MCF 10A (cell line): ENCODE measurements at regions not wholly inside any gene's neighbourhood (a gene's known extent, or its start where the extent isn't known, plus 50 kb on each side); places are given as distances from the start of the nearest gene placed in this dataset.

Experiments used
- BruUV-seq: library from RNA; stranded (reverse); fragments of 400-500 nt; replicated peaks from 2 replicates; lab custom pipeline; 2021; lab: Mats Ljungman, UMichigan
- CTCF ChIA-PET: fragments of 300-600 bp; sonication (Branson Sonifier 250); formaldehyde crosslinking; extraction: SDS; loops from one replicate; lab custom pipeline; 2021; ENCODE audit warnings: antibody characterized with exemption, inconsistent platforms; lab: Yijun Ruan, JAX
- POLR2A ChIA-PET: fragments of 300-600, 350-650 bp; sonication (Branson Sonifier 250); formaldehyde crosslinking; extraction: SDS; loops from one replicate; lab custom pipeline; 2020; ENCODE audit warnings: antibody characterized with exemption, inconsistent platforms; lab: Yijun Ruan, JAX
- DNase-seq: peaks from one replicate; pipeline ENCODE4 v3.0.0-alpha.2; 2018; ENCODE audit not compliant: unreplicated experiment
- H3K27ac Mint-ChIP-seq: one replicate; pipeline ENCODE4 v1.8.0; 2022; ENCODE audit warnings: mild to moderate bottlenecking, low read depth, mixed read lengths; ENCODE audit not compliant: unreplicated experiment
- H3K27me3 Mint-ChIP-seq: one replicate; pipeline ENCODE4 v1.8.0; 2022; ENCODE audit warnings: mixed read lengths; ENCODE audit not compliant: insufficient read depth, unreplicated experiment
- H3K36me3 Mint-ChIP-seq: one replicate; pipeline ENCODE4 v1.8.0; 2022; ENCODE audit warnings: mild to moderate bottlenecking, moderate library complexity, mixed read lengths; ENCODE audit not compliant: insufficient read depth, unreplicated experiment
- H3K4me1 Mint-ChIP-seq: one replicate; pipeline ENCODE4 v1.8.0; 2022; ENCODE audit warnings: mixed read lengths; ENCODE audit not compliant: insufficient read depth, unreplicated experiment
- H3K4me3 Mint-ChIP-seq: one replicate; pipeline ENCODE4 v1.8.0; 2022; ENCODE audit warnings: mild to moderate bottlenecking, moderate library complexity, mixed read lengths; ENCODE audit not compliant: unreplicated experiment
- H3K9me3 Mint-ChIP-seq: one replicate; pipeline ENCODE4 v1.8.0; 2022; ENCODE audit warnings: mixed read lengths; ENCODE audit not compliant: unreplicated experiment
- CTCF ChIP-seq: fragments of 200-600 bp; IDR thresholded peaks from one replicate; pipeline ENCODE4 v1.8.0; 2022; ENCODE audit warnings: antibody characterized with exemption, mild to moderate bottlenecking; ENCODE audit not compliant: unreplicated experiment
- intact Hi-C: fragments of 100-400 bp; cut with micrococcal nuclease; formaldehyde crosslinking; loops from 2 replicates; pipeline ENCODE4 v1.14.1; 2022

- intact Hi-C loops = no loop called here
These were observed 165.9 kb downstream of the BUB3 start for GRCh38 chr10:123320091-123320490.

GRCh38 chr10:123323884-123324283, 169.7 kb downstream of the BUB3 start:
- no peak overlapping the region for H3K4me3 Mint-ChIP-seq
- TF ChIP-seq CTCF = no peak
- H3K9me3 Mint-ChIP-seq = peaks cover 13% of the 10 kb centered on the region
- H3K27me3 Mint-ChIP-seq = no peaks in the 10 kb centered on the region
- CTCF ChIA-PET = interaction anchor here (0.6 kb wide), 1 partner anchor 44 kb away, joined by 3 read pairs; no protein-coding TSS in a partner anchor
- H3K4me1 Mint-ChIP-seq = no peaks in the 10 kb centered on the region
- intact Hi-C loops = no loop called here
- no peak for DNase-seq
- POLR2A ChIA-PET = no interaction called here
- no peaks in the 10 kb centered on the region for H3K36me3 Mint-ChIP-seq
- BruUV-seq = no TSS peak
- H3K27ac Mint-ChIP-seq = no peak overlapping the region

More at GRCh38 chr10:123320091-123320490, 165.9 kb downstream of the BUB3 start:
- Mint-ChIP-seq H3K36me3 (no peaks in the 10 kb centered on the region), H3K9me3 (no peaks in the 10 kb centered on the region), H3K4me1 (no peaks in the 10 kb centered on the region), H3K27ac (no peak overlapping the region), H3K4me3 (no peak overlapping the region), H3K27me3 (no peaks in the 10 kb centered on the region)
- BruUV-seq = no TSS peak
- no peak for DNase-seq
- TF ChIP-seq CTCF = no peak
- ChIA-PET CTCF (no interaction called here), POLR2A (interaction anchor here (1.0 to 1.4 kb wide), 2 partner anchors 19 to 312 kb away, joined by 3 read pairs; partner anchors contain the start of gene IKZF5)

DNA sequence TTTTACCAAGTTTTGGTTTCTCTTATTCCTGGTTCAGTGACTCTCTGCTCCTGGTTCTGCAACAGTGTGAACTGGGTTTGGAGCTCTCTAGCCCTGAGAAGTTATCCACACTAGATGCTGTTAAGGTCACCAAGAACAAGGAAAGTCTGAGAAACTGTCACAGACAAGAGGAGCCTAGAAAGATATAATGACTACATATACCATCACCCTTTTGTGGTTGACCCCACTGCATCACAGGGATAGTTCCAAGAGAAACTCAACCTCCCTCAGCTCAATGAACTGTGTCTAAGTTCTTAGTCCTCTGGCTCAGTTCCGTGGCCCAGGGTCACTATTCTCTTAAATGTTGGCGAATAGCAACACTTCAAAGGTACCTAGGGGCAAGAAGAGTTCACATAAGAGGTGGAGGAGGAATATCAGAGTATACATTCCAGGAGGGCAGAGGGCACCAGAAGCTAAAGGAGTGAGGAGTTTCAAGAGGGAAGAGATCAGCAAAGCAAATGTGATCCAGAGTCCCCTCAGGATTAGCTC, 171.5 kb downstream of the BUB3 start:
- Mint-ChIP-seq H3K9me3 (peaks cover 13% of the 10 kb centered on the region), H3K27me3 (no peaks in the 10 kb centered on the region), H3K36me3 (no peaks in the 10 kb centered on the region), H3K4me3 (no peak overlapping the region), H3K4me1 (no peaks in the 10 kb centered on the region), H3K27ac (no peak overlapping the region)
- no peak for TF ChIP-seq CTCF
- CTCF ChIA-PET = no interaction called here
- POLR2A ChIA-PET = no interaction called here
- BruUV-seq = no TSS peak
- intact Hi-C loops = no loop called here
- no peak for DNase-seq

- Mint-ChIP-seq H3K4me1 (no peaks in the 10 kb centered on the region), H3K27ac (no peak overlapping the region), H3K27me3 (no peaks in the 10 kb centered on the region), H3K9me3 (peaks cover 13% of the 10 kb centered on the region), H3K4me3 (no peak overlapping the region), H3K36me3 (no peaks in the 10 kb centered on the region)
- no peak for DNase-seq
- no peak for TF ChIP-seq CTCF
- no TSS peak for BruUV-seq
- ChIA-PET POLR2A (no interaction called here), CTCF (interaction anchor here (1.2 kb wide), 1 partner anchor 10 kb away, joined by 4 read pairs; no protein-coding TSS in a partner anchor)
- intact Hi-C loops = no loop called here
These were observed 172.5 kb downstream of the BUB3 start for GRCh38 chr10:123326674-123327073.
